B cell (primary cell): ENCODE measurements at regions not wholly inside any gene's neighbourhood (a gene's known extent, or its start where the extent isn't known, plus 50 kb on each side); places are given as distances from the start of the nearest gene placed in this dataset.
"Not testable (repeated sequence)": the region's sequence is repeated elsewhere in the genome, so short reads cannot be mapped to it uniquely, and the experiment has no call there.

Experiments used
- ATAC-seq: fragments of 200-7000 bp; cut with Tn5 transposase; one replicate; pipeline ENCODE4 v1.10.0; 2021; ENCODE audit warnings: low read depth, mild to moderate bottlenecking, moderate number of reproducible peaks, moderate library complexity
- CTCF ChIA-PET: fragments of 350-600 bp; sonication (Branson Sonifier 250); formaldehyde crosslinking; loops from one replicate; lab custom pipeline; 2021; ENCODE audit warnings: antibody characterized with exemption, inconsistent platforms; lab: Charles Lee
- POLR2A ChIA-PET: fragments of 350-600 bp; sonication (Branson Sonifier 250); formaldehyde crosslinking; loops from one replicate; lab custom pipeline; 2021; ENCODE audit warnings: antibody characterized with exemption; lab: Charles Lee
- DNase-seq: peaks from one replicate; pipeline ENCODE4 v3.0.0; 2013
- H2AFZ ChIP-seq: 2 replicates; pipeline ENCODE4 v1.6.1; 2012; ENCODE audit warnings: mild to moderate bottlenecking, low read depth, low read length; ENCODE audit not compliant: insufficient read depth, poor library complexity, severe bottlenecking
- H3K27ac ChIP-seq, 2 donors: 1 replicate in 1 of 2; 2 replicates in 1 of 2; pipeline ENCODE4 v1.5.1; 2012 to 2013; ENCODE audit warnings: low read length in 2 of 2, mild to moderate bottlenecking in 2 of 2, moderate library complexity in 1 of 2
- H3K27me3 ChIP-seq, 4 experiments: fragments of 200-600 bp in 1 of 4; sonication (generic) in 1 of 4; replicated peaks in 1 of 4; 1 replicate in 2 of 4; 2 replicates in 2 of 4; pipeline versions ENCODE4 v1.6.1 to v1.7.0; 2013 to 2016; ENCODE audit warnings: low read length in 3 of 4, mild to moderate bottlenecking in 2 of 4, mixed read lengths in 1 of 4, moderate library complexity in 1 of 4; ENCODE audit not compliant: insufficient read depth in 4 of 4, control insufficient read depth in 3 of 4; ENCODE audit errors: control extremely low read depth in 1 of 4
- H3K36me3 ChIP-seq, 2 experiments: replicated peaks in 1 of 2; 1 replicate in 1 of 2; 2 replicates in 1 of 2; pipeline versions ENCODE4 v1.6.1 to v1.7.1; 2013; ENCODE audit warnings: low read length in 1 of 2; ENCODE audit not compliant: insufficient read depth in 2 of 2, control insufficient read depth in 1 of 2; ENCODE audit errors: control extremely low read depth in 1 of 2, extremely low read depth in 1 of 2
- H3K4me1 ChIP-seq, 2 donors: fragments of 200-600 bp in 1 of 2; sonication (generic) in 1 of 2; 1 replicate in 1 of 2; 2 replicates in 1 of 2; pipeline versions ENCODE4 v1.5.1 to v1.6.1; 2013 to 2017; ENCODE audit warnings: low read length in 2 of 2; ENCODE audit not compliant: control insufficient read depth in 2 of 2, insufficient read depth in 2 of 2
- H3K4me2 ChIP-seq: replicated peaks from 2 replicates; pipeline ENCODE3; 2012; ENCODE audit warnings: mild to moderate bottlenecking, low read depth, low read length; ENCODE audit not compliant: poor library complexity, severe bottlenecking
- H3K4me3 ChIP-seq, 5 experiments: fragments of 200-600 bp in 1 of 5; sonication (generic) in 1 of 5; 1 replicate in 3 of 5; 2 replicates in 2 of 5; pipeline versions ENCODE4 v1.5.1 to v1.7.0; 2011 to 2016; ENCODE audit warnings: low read length in 4 of 5, mild to moderate bottlenecking in 4 of 5, low read depth in 2 of 5, control low read depth in 1 of 5, moderate library complexity in 1 of 5; ENCODE audit not compliant: insufficient read depth in 1 of 5; ENCODE audit errors: control extremely low read depth in 1 of 5, extremely low read depth in 1 of 5
- H3K79me2 ChIP-seq: fragments of 200-600 bp; sonication (generic); one replicate; pipeline ENCODE4 v1.6.0; 2016; ENCODE audit warnings: low read length; ENCODE audit not compliant: control insufficient read depth, insufficient read depth
- H3K9ac ChIP-seq: fragments of 200-600 bp; sonication (generic); 2 replicates; pipeline ENCODE4 v1.6.1; 2017; ENCODE audit warnings: mild to moderate bottlenecking, low read length, moderate library complexity
- H3K9me3 ChIP-seq, 3 donors: one replicate each; pipeline versions ENCODE4 v1.6.1 to v1.7.1; 2013; ENCODE audit warnings: low read length in 2 of 3; ENCODE audit not compliant: control insufficient read depth in 2 of 3, insufficient read depth in 1 of 3; ENCODE audit errors: control extremely low read depth in 1 of 3
- H4K20me1 ChIP-seq: 2 replicates; pipeline ENCODE4 v1.6.0; 2012; ENCODE audit warnings: mild to moderate bottlenecking, low read length; ENCODE audit not compliant: insufficient read depth, control insufficient read depth, poor library complexity, severe bottlenecking
- H3K27ac Mint-ChIP-seq: one replicate; pipeline ENCODE4 v1.8.0; 2021; ENCODE audit warnings: mixed read lengths
- H3K27me3 Mint-ChIP-seq: one replicate; pipeline ENCODE4 v1.8.0; 2021; ENCODE audit warnings: mixed read lengths
- H3K4me1 Mint-ChIP-seq: one replicate; pipeline ENCODE4 v1.8.0; 2021; ENCODE audit warnings: mixed read lengths
- H3K4me3 Mint-ChIP-seq: one replicate; pipeline ENCODE4 v1.8.0; 2021; ENCODE audit warnings: mixed read lengths
- H3K9me3 Mint-ChIP-seq: one replicate; pipeline ENCODE4 v1.8.0; 2022; ENCODE audit warnings: mixed read lengths; ENCODE audit not compliant: insufficient read depth
- EZH2 ChIP-seq: IDR thresholded peaks from 2 replicates; pipeline ENCODE4 v1.6.1; 2012; ENCODE audit warnings: borderline replicate concordance, low read depth, mild to moderate bottlenecking, moderate library complexity, low read length; ENCODE audit not compliant: insufficient read depth, poor library complexity, severe bottlenecking
- WGBS: methylation state at CpG from one replicate; pipeline ENCODE4 v1.1.5; 2013; ENCODE audit warnings: missing lambda C conversion rate; ENCODE audit not compliant: insufficient coverage; 5-methylcytosine and 5-hydroxymethylcytosine counted together
- intact Hi-C: fragments of 100-400 bp; cut with micrococcal nuclease; formaldehyde crosslinking; loops from one replicate; pipeline ENCODE4 v1.10.0; 2022
- TF ChIP-seq, protein P1 (sequence below): fragments of 200-600 bp; IDR thresholded peaks from one replicate; pipeline ENCODE4 v1.8.0; 2022; ENCODE audit warnings: antibody characterized with exemption, mild to moderate bottlenecking

DNA sequence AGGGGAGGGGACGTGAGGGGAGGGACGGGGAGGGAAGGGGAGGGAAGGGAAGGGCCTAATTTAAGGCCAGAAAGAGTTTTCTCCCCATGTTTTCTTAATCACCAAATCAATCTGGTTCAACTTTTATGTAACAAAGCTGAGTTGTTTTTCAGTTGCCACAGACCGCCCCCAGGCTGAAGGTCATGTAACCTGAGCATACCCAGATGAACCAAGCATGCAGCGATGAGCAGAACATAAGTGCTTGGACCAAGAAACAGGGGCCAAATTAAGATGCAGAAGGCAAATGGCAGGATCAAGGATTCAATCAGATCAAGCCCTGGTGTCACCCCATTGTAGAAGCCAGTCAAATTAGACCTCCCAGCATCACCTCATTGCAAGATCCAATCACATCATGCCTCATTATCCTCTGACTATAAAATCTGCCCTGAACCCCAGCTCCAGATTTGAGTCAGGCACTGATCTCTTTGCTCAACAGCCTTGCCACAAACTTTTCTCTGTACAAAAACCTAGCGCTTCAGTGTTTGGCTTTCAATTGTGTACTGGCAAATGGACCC lies 113.5 kb upstream of the TNPO1 start:
- Histone ChIP-seq H3K79me2 (no peaks in the 10 kb centered on the region), H4K20me1 (no peaks in the 10 kb centered on the region), H3K27me3 (peaks cover 0 to 9% (median under 1%) of the 10 kb centered on the region in 4 experiments), H3K4me3 (no peak overlapping the region), H3K36me3 (no peaks in the 10 kb centered on the region), H3K9me3 (peaks cover 0 to under 1% (median 0%) of the 10 kb centered on the region in 3 donors), H3K4me2 (no peak overlapping the region), H2AFZ (no peak overlapping the region), H3K27ac (no peak overlapping the region), H3K4me1 (no peaks in the 10 kb centered on the region), H3K9ac (no peak overlapping the region)
- ChIA-PET CTCF (no interaction called here), POLR2A (no interaction called here)
- 89% methylated on average over 2 of the region's 5 CpGs for WGBS
- intact Hi-C loops: no loop called here
- no peak for ATAC-seq
- no peak for DNase-seq
- no peaks in the 10 kb centered on the region for H3K9me3 Mint-ChIP-seq
- no peak overlapping the region for H3K4me3 Mint-ChIP-seq
- peaks cover 15% of the 10 kb centered on the region for H3K27me3 Mint-ChIP-seq
- no peak overlapping the region for H3K27ac Mint-ChIP-seq
- no peaks in the 10 kb centered on the region for H3K4me1 Mint-ChIP-seq
- TF ChIP-seq EZH2: no peak
- TF ChIP-seq, protein P1, sequence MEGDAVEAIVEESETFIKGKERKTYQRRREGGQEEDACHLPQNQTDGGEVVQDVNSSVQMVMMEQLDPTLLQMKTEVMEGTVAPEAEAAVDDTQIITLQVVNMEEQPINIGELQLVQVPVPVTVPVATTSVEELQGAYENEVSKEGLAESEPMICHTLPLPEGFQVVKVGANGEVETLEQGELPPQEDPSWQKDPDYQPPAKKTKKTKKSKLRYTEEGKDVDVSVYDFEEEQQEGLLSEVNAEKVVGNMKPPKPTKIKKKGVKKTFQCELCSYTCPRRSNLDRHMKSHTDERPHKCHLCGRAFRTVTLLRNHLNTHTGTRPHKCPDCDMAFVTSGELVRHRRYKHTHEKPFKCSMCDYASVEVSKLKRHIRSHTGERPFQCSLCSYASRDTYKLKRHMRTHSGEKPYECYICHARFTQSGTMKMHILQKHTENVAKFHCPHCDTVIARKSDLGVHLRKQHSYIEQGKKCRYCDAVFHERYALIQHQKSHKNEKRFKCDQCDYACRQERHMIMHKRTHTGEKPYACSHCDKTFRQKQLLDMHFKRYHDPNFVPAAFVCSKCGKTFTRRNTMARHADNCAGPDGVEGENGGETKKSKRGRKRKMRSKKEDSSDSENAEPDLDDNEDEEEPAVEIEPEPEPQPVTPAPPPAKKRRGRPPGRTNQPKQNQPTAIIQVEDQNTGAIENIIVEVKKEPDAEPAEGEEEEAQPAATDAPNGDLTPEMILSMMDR: no peak

DNA sequence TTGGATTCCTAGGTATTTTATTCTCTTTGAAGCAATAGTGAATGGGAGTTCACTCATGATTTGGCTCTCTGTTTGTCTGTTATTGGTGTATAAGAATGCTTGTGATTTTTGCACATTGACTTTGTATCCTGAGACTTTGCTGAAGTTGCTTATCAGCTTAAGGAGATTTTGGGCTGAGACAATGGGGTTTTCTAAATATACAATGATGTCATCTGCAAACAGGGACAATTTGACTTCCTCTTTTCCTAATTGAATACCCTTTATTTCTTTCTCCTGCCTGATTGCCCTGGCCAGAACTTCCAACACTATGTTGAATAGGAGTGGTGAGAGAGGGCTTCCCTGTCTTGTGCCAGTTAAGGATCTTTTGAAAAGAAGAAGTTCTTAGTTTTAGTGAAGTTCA lies 114.4 kb upstream of the TNPO1 start:
- DNase-seq, H3K9ac ChIP-seq, H3K27ac Mint-ChIP-seq, POLR2A ChIA-PET, H3K27me3 ChIP-seq, H3K36me3 ChIP-seq, H3K4me2 ChIP-seq, H3K79me2 ChIP-seq, H3K4me1 Mint-ChIP-seq, H3K4me1 ChIP-seq, H4K20me1 ChIP-seq, intact Hi-C loops, CTCF ChIA-PET, H3K9me3 Mint-ChIP-seq, H3K9me3 ChIP-seq, H2AFZ ChIP-seq, H3K27ac ChIP-seq, H3K4me3 ChIP-seq, ATAC-seq, H3K4me3 Mint-ChIP-seq: not testable (repeated sequence)
- H3K27me3 Mint-ChIP-seq: peaks cover 15% of the 10 kb centered on the region
